WTC11 (cell line): ENCODE measurements at regions not wholly inside any gene's neighbourhood (a gene's known extent, or its start where the extent isn't known, plus 50 kb on each side); places are given as distances from the start of the nearest gene placed in this dataset.

ENCODE experiments used
- ATAC-seq: fragments of 200-7000 bp; cut with Tn5 transposase; 2 replicates; pipeline ENCODE4 v1.10.0; 2021; ENCODE audit warnings: mild to moderate bottlenecking, moderate library complexity
- CTCF ChIA-PET: fragments of 300-600 bp; sonication (Branson Sonifier 250); formaldehyde crosslinking; loops from one replicate; lab custom pipeline; 2021; ENCODE audit warnings: antibody characterized with exemption; lab: Charles Lee
- POLR2A ChIA-PET: fragments of 350-600 bp; sonication (Branson Sonifier 250); formaldehyde crosslinking; loops from one replicate; lab custom pipeline; 2021; ENCODE audit warnings: antibody characterized with exemption; lab: Charles Lee
- DNase-seq: peaks from one replicate; pipeline ENCODE4 v3.0.0; 2021; ENCODE audit warnings: low spot score
- H3K27ac Mint-ChIP-seq: 2 replicates; pipeline ENCODE4 v1.8.0; 2021; ENCODE audit warnings: mixed read lengths
- H3K27me3 Mint-ChIP-seq: 2 replicates; pipeline ENCODE4 v1.8.0; 2021; ENCODE audit warnings: low read depth, mild to moderate bottlenecking, moderate library complexity, mixed read lengths
- H3K36me3 Mint-ChIP-seq: 2 replicates; pipeline ENCODE4 v1.8.0; 2021; ENCODE audit warnings: mixed read lengths
- H3K4me1 Mint-ChIP-seq: 2 replicates; pipeline ENCODE4 v1.8.0; 2022; ENCODE audit warnings: mixed read lengths
- H3K4me3 Mint-ChIP-seq: 2 replicates; pipeline ENCODE4 v1.8.0; 2021; ENCODE audit warnings: mild to moderate bottlenecking, moderate library complexity, mixed read lengths
- H3K9me3 Mint-ChIP-seq: 2 replicates; pipeline ENCODE4 v1.8.0; 2021; ENCODE audit warnings: mixed read lengths
- AR ChIP-seq: fragments of 250-450 bp; sonication (Bioruptor Pico); IDR thresholded peaks from 2 replicates; pipeline ENCODE4 v1.9.0; 2021; ENCODE audit warnings: mild to moderate bottlenecking
- CREM ChIP-seq: sonication (generic); formaldehyde crosslinking; IDR thresholded peaks from 2 replicates; pipeline ENCODE4 v1.8.1; 2022; ENCODE audit warnings: mild to moderate bottlenecking, missing genetic modification reagents, moderate library complexity
- HMGXB4 ChIP-seq: sonication (generic); formaldehyde crosslinking; IDR thresholded peaks from 2 replicates; pipeline ENCODE4 v1.8.1; 2023; ENCODE audit warnings: mild to moderate bottlenecking, moderate library complexity, missing genetic modification reagents
- NFATC4 ChIP-seq: fragments of 250-450 bp; sonication (Bioruptor Pico); IDR thresholded peaks from 2 replicates; pipeline ENCODE4 v1.9.0; 2021; ENCODE audit warnings: mild to moderate bottlenecking
- NFYB ChIP-seq: sonication (generic); formaldehyde crosslinking; conservative IDR thresholded peaks from 2 replicates; pipeline ENCODE4 v1.8.0; 2022; ENCODE audit warnings: low read depth, missing genetic modification reagents
- NR1H2 ChIP-seq: sonication (generic); formaldehyde crosslinking; IDR thresholded peaks from 2 replicates; pipeline ENCODE4 v1.9.0; 2021; ENCODE audit warnings: mild to moderate bottlenecking, moderate library complexity, missing genetic modification reagents
- NR2C2 ChIP-seq: sonication (generic); formaldehyde crosslinking; IDR thresholded peaks from 2 replicates; pipeline ENCODE4 v1.8.0; 2022; ENCODE audit warnings: mild to moderate bottlenecking, missing genetic modification reagents
- SMAD3 ChIP-seq: sonication (generic); formaldehyde crosslinking; IDR thresholded peaks from 2 replicates; pipeline ENCODE4 v1.8.0; 2022; ENCODE audit warnings: missing genetic modification reagents, mild to moderate bottlenecking, borderline replicate concordance
- SMAD4 ChIP-seq: sonication (generic); formaldehyde crosslinking; IDR thresholded peaks from 2 replicates; pipeline ENCODE4 v1.8.0; 2022; ENCODE audit warnings: mild to moderate bottlenecking, missing genetic modification reagents
- TCF7 ChIP-seq: sonication (generic); formaldehyde crosslinking; IDR thresholded peaks from 2 replicates; pipeline ENCODE4 v1.8.0; 2022; ENCODE audit warnings: mild to moderate bottlenecking, low read depth, missing genetic modification reagents, moderate library complexity
- USF1 ChIP-seq: sonication (generic); formaldehyde crosslinking; IDR thresholded peaks from 2 replicates; pipeline ENCODE4 v1.8.0; 2022; ENCODE audit warnings: mild to moderate bottlenecking, missing genetic modification reagents
- ZNF138 ChIP-seq: sonication (generic); formaldehyde crosslinking; conservative IDR thresholded peaks from 2 replicates; pipeline ENCODE4 v1.8.1; 2022; ENCODE audit warnings: mild to moderate bottlenecking, moderate library complexity, missing genetic modification reagents
- ZNF219 ChIP-seq: sonication (generic); formaldehyde crosslinking; IDR thresholded peaks from 2 replicates; pipeline ENCODE4 v1.8.0; 2023; ENCODE audit warnings: missing genetic modification reagents, mild to moderate bottlenecking, borderline replicate concordance
- ZNF423 ChIP-seq: fragments of 250-450 bp; sonication (Bioruptor Pico); IDR thresholded peaks from 2 replicates; pipeline ENCODE4 v2.1.2; 2022; ENCODE audit warnings: mild to moderate bottlenecking, moderate library complexity
- TF ChIP-seq, protein P1 (sequence below): sonication (generic); formaldehyde crosslinking; IDR thresholded peaks from 2 replicates; pipeline ENCODE4 v1.8.1; 2022; ENCODE audit warnings: mild to moderate bottlenecking, moderate library complexity, missing genetic modification reagents
- TF ChIP-seq, protein P2 (sequence below): sonication (generic); formaldehyde crosslinking; IDR thresholded peaks from 2 replicates; pipeline ENCODE4 v1.8.1; 2023; ENCODE audit warnings: mild to moderate bottlenecking, missing genetic modification reagents, moderate library complexity
- TF ChIP-seq, protein P3 (sequence below): fragments of 250-450 bp; sonication (Bioruptor Pico); IDR thresholded peaks from 2 replicates; pipeline ENCODE4 v1.9.0; 2021; ENCODE audit warnings: mild to moderate bottlenecking, borderline replicate concordance

DNA sequence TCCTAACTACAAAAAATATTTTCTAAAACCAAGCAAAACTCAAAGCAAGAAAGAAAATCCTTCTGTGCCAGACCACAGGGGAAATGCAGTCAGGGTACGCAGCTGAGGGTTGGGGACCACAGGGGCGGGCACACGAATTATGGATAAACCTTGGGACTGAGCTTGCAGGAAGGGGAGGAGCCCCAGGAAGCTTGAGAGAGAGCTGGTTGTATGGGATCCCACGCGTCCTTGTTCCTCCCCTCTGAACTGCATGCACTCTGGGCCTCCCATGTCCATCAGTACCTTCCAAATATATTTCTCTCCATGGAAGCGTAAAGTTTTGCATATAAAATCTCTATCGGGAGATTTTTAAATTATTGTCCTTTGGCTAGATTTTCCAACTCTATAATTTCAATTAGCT lies 673.4 kb downstream of the TBC1D22A start:
- Mint-ChIP-seq H3K27me3 (peaks cover 10% of the 10 kb centered on the region), H3K4me1 (no peaks in the 10 kb centered on the region), H3K9me3 (peaks cover 66% of the 10 kb centered on the region), H3K27ac (no peak overlapping the region), H3K36me3 (peaks cover 38% of the 10 kb centered on the region), H3K4me3 (no peak overlapping the region)
- CTCF ChIA-PET, result no interaction called here
- POLR2A ChIA-PET, result no interaction called here
- no peak for DNase-seq
- no peak for ATAC-seq
- TF ChIP-seq TCF7 (CRISPR knock-in tag) (no peak), HMGXB4 (CRISPR knock-in tag) (no peak), ZNF219 (CRISPR knock-in tag) (no peak), CREM (CRISPR knock-in tag) (no peak), NFATC4 (CRISPR knock-in tag) (no peak), NR1H2 (CRISPR knock-in tag) (no peak), SMAD4 (CRISPR knock-in tag) (no peak), AR (no peak), NR2C2 (CRISPR knock-in tag) (no peak), ZNF423 (no peak), ZNF138 (no peak), SMAD3 (no peak)
- TF ChIP-seq, protein P1, sequence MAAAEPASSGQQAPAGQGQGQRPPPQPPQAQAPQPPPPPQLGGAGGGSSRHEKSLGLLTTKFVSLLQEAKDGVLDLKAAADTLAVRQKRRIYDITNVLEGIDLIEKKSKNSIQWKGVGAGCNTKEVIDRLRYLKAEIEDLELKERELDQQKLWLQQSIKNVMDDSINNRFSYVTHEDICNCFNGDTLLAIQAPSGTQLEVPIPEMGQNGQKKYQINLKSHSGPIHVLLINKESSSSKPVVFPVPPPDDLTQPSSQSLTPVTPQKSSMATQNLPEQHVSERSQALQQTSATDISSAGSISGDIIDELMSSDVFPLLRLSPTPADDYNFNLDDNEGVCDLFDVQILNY (CRISPR knock-in tag), result no peak
- TF ChIP-seq, protein P2, sequence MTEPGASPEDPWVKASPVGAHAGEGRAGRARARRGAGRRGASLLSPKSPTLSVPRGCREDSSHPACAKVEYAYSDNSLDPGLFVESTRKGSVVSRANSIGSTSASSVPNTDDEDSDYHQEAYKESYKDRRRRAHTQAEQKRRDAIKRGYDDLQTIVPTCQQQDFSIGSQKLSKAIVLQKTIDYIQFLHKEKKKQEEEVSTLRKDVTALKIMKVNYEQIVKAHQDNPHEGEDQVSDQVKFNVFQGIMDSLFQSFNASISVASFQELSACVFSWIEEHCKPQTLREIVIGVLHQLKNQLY, result no peak

GRCh38 chr22:47435204-47435487 lies 672.7 kb downstream of the TBC1D22A start:
- Mint-ChIP-seq H3K27ac (no peak overlapping the region), H3K36me3 (peaks cover 33% of the 10 kb centered on the region), H3K4me3 (no peak overlapping the region), H3K4me1 (no peaks in the 10 kb centered on the region), H3K27me3 (peaks cover 10% of the 10 kb centered on the region), H3K9me3 (peaks cover 65% of the 10 kb centered on the region)
- ChIA-PET POLR2A (no interaction called here), CTCF (interaction anchor here (0.5 kb wide), 1 partner anchor 225 kb away, joined by 3 read pairs; no protein-coding TSS in a partner anchor)
- ATAC-seq (no peak), DNase-seq (no peak)
- TF ChIP-seq USF1 (CRISPR knock-in tag), result no peak
- TF ChIP-seq NFYB (CRISPR knock-in tag), result no peak
- TF ChIP-seq, protein P3, sequence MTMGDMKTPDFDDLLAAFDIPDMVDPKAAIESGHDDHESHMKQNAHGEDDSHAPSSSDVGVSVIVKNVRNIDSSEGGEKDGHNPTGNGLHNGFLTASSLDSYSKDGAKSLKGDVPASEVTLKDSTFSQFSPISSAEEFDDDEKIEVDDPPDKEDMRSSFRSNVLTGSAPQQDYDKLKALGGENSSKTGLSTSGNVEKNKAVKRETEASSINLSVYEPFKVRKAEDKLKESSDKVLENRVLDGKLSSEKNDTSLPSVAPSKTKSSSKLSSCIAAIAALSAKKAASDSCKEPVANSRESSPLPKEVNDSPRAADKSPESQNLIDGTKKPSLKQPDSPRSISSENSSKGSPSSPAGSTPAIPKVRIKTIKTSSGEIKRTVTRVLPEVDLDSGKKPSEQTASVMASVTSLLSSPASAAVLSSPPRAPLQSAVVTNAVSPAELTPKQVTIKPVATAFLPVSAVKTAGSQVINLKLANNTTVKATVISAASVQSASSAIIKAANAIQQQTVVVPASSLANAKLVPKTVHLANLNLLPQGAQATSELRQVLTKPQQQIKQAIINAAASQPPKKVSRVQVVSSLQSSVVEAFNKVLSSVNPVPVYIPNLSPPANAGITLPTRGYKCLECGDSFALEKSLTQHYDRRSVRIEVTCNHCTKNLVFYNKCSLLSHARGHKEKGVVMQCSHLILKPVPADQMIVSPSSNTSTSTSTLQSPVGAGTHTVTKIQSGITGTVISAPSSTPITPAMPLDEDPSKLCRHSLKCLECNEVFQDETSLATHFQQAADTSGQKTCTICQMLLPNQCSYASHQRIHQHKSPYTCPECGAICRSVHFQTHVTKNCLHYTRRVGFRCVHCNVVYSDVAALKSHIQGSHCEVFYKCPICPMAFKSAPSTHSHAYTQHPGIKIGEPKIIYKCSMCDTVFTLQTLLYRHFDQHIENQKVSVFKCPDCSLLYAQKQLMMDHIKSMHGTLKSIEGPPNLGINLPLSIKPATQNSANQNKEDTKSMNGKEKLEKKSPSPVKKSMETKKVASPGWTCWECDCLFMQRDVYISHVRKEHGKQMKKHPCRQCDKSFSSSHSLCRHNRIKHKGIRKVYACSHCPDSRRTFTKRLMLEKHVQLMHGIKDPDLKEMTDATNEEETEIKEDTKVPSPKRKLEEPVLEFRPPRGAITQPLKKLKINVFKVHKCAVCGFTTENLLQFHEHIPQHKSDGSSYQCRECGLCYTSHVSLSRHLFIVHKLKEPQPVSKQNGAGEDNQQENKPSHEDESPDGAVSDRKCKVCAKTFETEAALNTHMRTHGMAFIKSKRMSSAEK (CRISPR knock-in tag), result no peak
